ENCODE measurements at regions not wholly inside any gene's neighbourhood (a gene's known extent, or its start where the extent isn't known, plus 50 kb on each side); places are given as distances from the start of the nearest gene placed in this dataset.

DNA sequence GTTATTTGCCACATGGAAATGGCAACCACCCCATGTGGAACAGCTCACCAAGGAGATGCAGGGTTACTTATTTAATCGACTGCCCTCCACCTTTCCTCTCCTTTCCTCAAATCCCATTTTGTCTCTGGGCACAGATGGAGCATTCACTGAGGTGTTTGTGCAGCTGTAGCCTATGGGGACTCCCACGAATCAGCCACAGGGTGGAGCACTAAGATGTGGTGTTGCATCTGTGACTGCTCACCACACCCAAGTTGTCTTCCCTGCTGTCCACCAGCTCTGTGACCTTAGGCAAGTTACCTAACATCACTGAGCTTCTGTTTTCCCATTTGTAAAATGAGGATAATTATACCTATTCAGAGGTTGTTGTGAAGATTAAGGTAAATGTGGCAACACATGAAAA is 252.4 kb upstream of the CPEB2 start:
- TF ChIP-seq HNF4G (IDR thresholded peaks at IDR 0.05) (no peak), HNF4A (conservative IDR thresholded peaks at IDR 0.05) (no peak), TAF1 (conservative IDR thresholded peaks at IDR 0.05) (no peak)

All from liver (tissue), 2 donors.